ENCODE measurements at regions not wholly inside any gene's neighbourhood (a gene's known extent, or its start where the extent isn't known, plus 50 kb on each side); places are given as distances from the start of the nearest gene placed in this dataset.

DNA sequence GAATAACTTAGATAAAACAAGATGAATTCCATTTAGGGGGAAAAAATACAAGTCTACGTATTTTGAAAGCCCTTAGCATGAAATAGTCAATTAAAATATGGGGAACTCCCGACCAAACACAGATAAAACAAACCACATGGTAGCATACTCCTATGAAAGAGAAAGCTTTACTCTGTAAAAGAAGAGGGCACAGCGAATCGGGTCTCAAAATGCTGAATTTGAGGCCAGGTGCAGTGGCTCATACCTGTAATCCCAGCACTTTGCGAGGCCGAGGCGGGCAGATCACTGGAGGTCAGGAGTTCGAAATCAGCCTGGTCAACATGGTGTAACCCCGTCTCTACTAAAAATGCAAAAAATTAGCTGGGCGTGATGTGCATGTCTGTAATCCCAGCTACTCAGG, 116.9 kb upstream of the TIAM1 start (continued):
- TF ChIP-seq, protein P1, sequence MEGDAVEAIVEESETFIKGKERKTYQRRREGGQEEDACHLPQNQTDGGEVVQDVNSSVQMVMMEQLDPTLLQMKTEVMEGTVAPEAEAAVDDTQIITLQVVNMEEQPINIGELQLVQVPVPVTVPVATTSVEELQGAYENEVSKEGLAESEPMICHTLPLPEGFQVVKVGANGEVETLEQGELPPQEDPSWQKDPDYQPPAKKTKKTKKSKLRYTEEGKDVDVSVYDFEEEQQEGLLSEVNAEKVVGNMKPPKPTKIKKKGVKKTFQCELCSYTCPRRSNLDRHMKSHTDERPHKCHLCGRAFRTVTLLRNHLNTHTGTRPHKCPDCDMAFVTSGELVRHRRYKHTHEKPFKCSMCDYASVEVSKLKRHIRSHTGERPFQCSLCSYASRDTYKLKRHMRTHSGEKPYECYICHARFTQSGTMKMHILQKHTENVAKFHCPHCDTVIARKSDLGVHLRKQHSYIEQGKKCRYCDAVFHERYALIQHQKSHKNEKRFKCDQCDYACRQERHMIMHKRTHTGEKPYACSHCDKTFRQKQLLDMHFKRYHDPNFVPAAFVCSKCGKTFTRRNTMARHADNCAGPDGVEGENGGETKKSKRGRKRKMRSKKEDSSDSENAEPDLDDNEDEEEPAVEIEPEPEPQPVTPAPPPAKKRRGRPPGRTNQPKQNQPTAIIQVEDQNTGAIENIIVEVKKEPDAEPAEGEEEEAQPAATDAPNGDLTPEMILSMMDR (IDR thresholded peaks at IDR 0.05) = no peak
- TF ChIP-seq, protein P2, sequence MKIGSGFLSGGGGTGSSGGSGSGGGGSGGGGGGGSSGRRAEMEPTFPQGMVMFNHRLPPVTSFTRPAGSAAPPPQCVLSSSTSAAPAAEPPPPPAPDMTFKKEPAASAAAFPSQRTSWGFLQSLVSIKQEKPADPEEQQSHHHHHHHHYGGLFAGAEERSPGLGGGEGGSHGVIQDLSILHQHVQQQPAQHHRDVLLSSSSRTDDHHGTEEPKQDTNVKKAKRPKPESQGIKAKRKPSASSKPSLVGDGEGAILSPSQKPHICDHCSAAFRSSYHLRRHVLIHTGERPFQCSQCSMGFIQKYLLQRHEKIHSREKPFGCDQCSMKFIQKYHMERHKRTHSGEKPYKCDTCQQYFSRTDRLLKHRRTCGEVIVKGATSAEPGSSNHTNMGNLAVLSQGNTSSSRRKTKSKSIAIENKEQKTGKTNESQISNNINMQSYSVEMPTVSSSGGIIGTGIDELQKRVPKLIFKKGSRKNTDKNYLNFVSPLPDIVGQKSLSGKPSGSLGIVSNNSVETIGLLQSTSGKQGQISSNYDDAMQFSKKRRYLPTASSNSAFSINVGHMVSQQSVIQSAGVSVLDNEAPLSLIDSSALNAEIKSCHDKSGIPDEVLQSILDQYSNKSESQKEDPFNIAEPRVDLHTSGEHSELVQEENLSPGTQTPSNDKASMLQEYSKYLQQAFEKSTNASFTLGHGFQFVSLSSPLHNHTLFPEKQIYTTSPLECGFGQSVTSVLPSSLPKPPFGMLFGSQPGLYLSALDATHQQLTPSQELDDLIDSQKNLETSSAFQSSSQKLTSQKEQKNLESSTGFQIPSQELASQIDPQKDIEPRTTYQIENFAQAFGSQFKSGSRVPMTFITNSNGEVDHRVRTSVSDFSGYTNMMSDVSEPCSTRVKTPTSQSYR (CRISPR knock-in tag; IDR thresholded peaks at IDR 0.05) = no peak
- no peak for TF ChIP-seq ZNF317 (CRISPR knock-in tag; IDR thresholded peaks at IDR 0.05; ENCODE audit: borderline replicate concordance, low read depth)

- no peak overlapping the region for H3K4me3 Mint-ChIP-seq
- peak; percentile 72 for ATAC-seq
- H3K9me3 Mint-ChIP-seq = peaks cover under 1% of the 10 kb centered on the region; the same call in 1 of the 2 replicates
- DNase-seq (ENCODE audit: low spot score) = no peak
- H3K4me1 Mint-ChIP-seq = peaks cover 5% of the 10 kb centered on the region
- ChIA-PET CTCF (interaction anchor here (0.6 to 5.0 kb wide), 18 partner anchors 12 to 278 kb away, joined by 3 to 37 read pairs (median 4); partner anchors contain the start of gene TIAM1), POLR2A (interaction anchor here (0.8 kb wide), 1 partner anchor 100 kb away, joined by 4 read pairs; no protein-coding TSS in a partner anchor)
- H3K36me3 Mint-ChIP-seq = no peaks in the 10 kb centered on the region
- H3K27ac Mint-ChIP-seq = no peak overlapping the region
- no peak for TF ChIP-seq HMGA2 (CRISPR knock-in tag; IDR thresholded peaks at IDR 0.05)
- TF ChIP-seq, protein P3, sequence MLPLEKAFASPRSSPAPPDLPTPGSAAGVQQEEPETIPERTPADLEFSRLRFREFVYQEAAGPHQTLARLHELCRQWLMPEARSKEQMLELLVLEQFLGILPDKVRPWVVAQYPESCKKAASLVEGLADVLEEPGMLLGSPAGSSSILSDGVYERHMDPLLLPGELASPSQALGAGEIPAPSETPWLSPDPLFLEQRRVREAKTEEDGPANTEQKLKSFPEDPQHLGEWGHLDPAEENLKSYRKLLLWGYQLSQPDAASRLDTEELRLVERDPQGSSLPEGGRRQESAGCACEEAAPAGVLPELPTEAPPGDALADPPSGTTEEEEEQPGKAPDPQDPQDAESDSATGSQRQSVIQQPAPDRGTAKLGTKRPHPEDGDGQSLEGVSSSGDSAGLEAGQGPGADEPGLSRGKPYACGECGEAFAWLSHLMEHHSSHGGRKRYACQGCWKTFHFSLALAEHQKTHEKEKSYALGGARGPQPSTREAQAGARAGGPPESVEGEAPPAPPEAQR (CRISPR knock-in tag; IDR thresholded peaks at IDR 0.05) = no peak
- TF ChIP-seq NFE2L1 (CRISPR knock-in tag; IDR thresholded peaks at IDR 0.05) = no peak
- TF ChIP-seq ZNF416 (CRISPR knock-in tag; IDR thresholded peaks at IDR 0.05) = no peak
- TF ChIP-seq ZNF219 (CRISPR knock-in tag; IDR thresholded peaks at IDR 0.05; ENCODE audit: borderline replicate concordance) = no peak
- TF ChIP-seq, protein P4, sequence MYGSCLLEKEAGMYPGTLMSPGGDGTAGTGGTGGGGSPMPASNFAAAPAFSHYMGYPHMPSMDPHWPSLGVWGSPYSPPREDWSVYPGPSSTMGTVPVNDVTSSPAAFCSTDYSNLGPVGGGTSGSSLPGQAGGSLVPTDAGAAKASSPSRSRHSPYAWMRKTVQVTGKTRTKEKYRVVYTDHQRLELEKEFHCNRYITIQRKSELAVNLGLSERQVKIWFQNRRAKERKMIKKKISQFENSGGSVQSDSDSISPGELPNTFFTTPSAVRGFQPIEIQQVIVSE (CRISPR knock-in tag; IDR thresholded peaks at IDR 0.05; ENCODE audit: borderline replicate concordance) = no peak
- no peaks in the 10 kb centered on the region for H3K27me3 Mint-ChIP-seq (ENCODE audit: low read depth)
Observed at GRCh38 chr21:31459457-31459856, 115.4 kb upstream of the TIAM1 start.

GRCh38 chr21:31457675-31458074, 113.6 kb upstream of the TIAM1 start:
- Mint-ChIP-seq H3K4me1 (peaks cover 3% of the 10 kb centered on the region), H3K9me3 (peaks cover 13% of the 10 kb centered on the region), H3K36me3 (peaks cover 9% of the 10 kb centered on the region; the same call in 1 of the 2 replicates), H3K27me3 (ENCODE audit: low read depth) (no peaks in the 10 kb centered on the region), H3K27ac (no peak overlapping the region), H3K4me3 (no peak overlapping the region)
- TF ChIP-seq, protein P1 (IDR thresholded peaks at IDR 0.05) = 0 out of 2 replicates have a peak, but pooled peaks have one; percentile 11
- TF ChIP-seq IRF1 (CRISPR knock-in tag; IDR thresholded peaks at IDR 0.05) (no peak), ZNF263 (CRISPR knock-in tag; IDR thresholded peaks at IDR 0.05; ENCODE audit: low read depth) (no peak)
- ChIA-PET POLR2A (no interaction called here), CTCF (interaction anchor here (0.5 to 5.0 kb wide), 7 partner anchors 13 to 132 kb away, joined by 3 to 37 read pairs (median 3); no protein-coding TSS in a partner anchor)
- DNase-seq (ENCODE audit: low spot score) = peak; percentile 41
- ATAC-seq = peak; percentile 85

Measured in WTC11 (cell line).